Ectodermal cell (in vitro differentiated cells): ENCODE measurements at regions not wholly inside any gene's neighbourhood (a gene's known extent, or its start where the extent isn't known, plus 50 kb on each side); places are given as distances from the start of the nearest gene placed in this dataset.

Source experiments
- H3K27ac ChIP-seq: 2 replicates; pipeline ENCODE4 v1.7.0; 2013; ENCODE audit warnings: mild to moderate bottlenecking, low read depth, low read length; ENCODE audit not compliant: insufficient read depth, poor library complexity, severe bottlenecking
- H3K27me3 ChIP-seq: 2 replicates; pipeline ENCODE4 v1.7.0; 2013; ENCODE audit warnings: mild to moderate bottlenecking, low read length; ENCODE audit not compliant: insufficient read depth, control insufficient read depth, poor library complexity, severe bottlenecking
- H3K36me3 ChIP-seq: one replicate; pipeline ENCODE4 v1.7.0; 2013; ENCODE audit warnings: low read length; ENCODE audit not compliant: control insufficient read depth, insufficient read depth
- H3K4me1 ChIP-seq: one replicate; pipeline ENCODE4 v1.7.0; 2013; ENCODE audit warnings: low read length; ENCODE audit not compliant: control insufficient read depth, insufficient read depth
- H3K4me3 ChIP-seq: 2 replicates; pipeline ENCODE4 v1.7.0; 2013; ENCODE audit warnings: low read depth, low read length, control low read depth; ENCODE audit not compliant: insufficient read depth
- H3K9me3 ChIP-seq: 2 replicates; pipeline ENCODE4 v1.7.0; 2013; ENCODE audit warnings: mild to moderate bottlenecking, low read length, moderate library complexity; ENCODE audit not compliant: control insufficient read depth
- WGBS, 2 experiments: methylation state at CpG; one replicate each; pipeline ENCODE4 v1.1.7; 2013; ENCODE audit warnings: missing lambda C conversion rate in 2 of 2; 5-methylcytosine and 5-hydroxymethylcytosine counted together

- Histone ChIP-seq H3K36me3 (no peaks in the 10 kb centered on the region), H3K4me1 (no peaks in the 10 kb centered on the region), H3K9me3 (no peaks in the 10 kb centered on the region), H3K27me3 (no peaks in the 10 kb centered on the region), H3K27ac (no peak overlapping the region), H3K4me3 (no peak overlapping the region)
- 97 to 100% methylated on average over 2 of the region's 2 CpGs for WGBS, 2 experiments
Observed at GRCh38 chr2:217465100-217465499, 537.7 kb downstream of the TNS1 start.

DNA sequence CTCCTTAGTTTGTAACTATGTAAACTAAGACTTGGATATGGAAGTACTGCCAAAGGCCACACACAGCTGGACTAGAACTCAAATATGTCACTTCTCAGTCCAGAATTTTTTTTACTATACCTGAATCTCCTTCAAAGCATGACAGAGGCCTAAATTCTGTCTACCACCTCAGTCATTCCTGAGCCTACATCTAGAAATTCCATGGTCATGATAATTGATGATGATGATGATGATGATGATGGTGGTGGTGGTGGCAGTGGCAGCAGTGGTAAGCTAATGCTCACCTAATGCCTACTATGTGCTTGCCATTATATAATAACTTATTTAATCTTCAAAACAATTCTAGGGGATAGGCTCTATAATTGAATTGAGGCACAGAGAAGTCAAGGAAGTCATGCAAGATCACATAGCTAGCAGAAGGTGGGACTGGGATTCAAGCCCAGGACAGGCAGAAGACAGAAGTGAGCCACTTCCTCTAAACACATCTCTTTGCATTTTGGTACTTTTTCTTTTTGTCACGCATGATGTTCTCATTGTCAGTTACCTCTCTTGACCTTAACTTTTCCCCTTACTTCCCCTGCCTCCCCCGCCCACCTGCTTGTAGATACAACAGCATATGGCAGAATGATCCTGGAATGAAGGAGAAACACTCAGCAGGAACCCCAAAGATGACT, 539.3 kb downstream of the TNS1 start:
- H3K9me3 ChIP-seq: no peaks in the 10 kb centered on the region
- H3K4me3 ChIP-seq: no peak overlapping the region
- no peak overlapping the region for H3K27ac ChIP-seq
- WGBS, 2 experiments: 93 to 95% methylated on average over 1 to 2 of the region's 2 CpGs
- no peaks in the 10 kb centered on the region for H3K4me1 ChIP-seq
- no peaks in the 10 kb centered on the region for H3K27me3 ChIP-seq
- H3K36me3 ChIP-seq: no peaks in the 10 kb centered on the region

- H3K27me3 ChIP-seq: no peaks in the 10 kb centered on the region
- 91 to 95% methylated on average over 2 of the region's 2 CpGs for WGBS, 2 experiments
Observed at GRCh38 chr2:217462121-217462520, 540.7 kb downstream of the TNS1 start.

GRCh38 chr2:217461674-217462073, 541.1 kb downstream of the TNS1 start:
- WGBS, 2 experiments: 88 to 90% methylated on average over 4 of the region's 4 CpGs
- Histone ChIP-seq H3K4me1 (no peaks in the 10 kb centered on the region), H3K27ac (no peak overlapping the region), H3K4me3 (no peak overlapping the region), H3K9me3 (no peaks in the 10 kb centered on the region), H3K36me3 (no peaks in the 10 kb centered on the region), H3K27me3 (no peaks in the 10 kb centered on the region)

More at GRCh38 chr2:217462121-217462520, 540.7 kb downstream of the TNS1 start:
- no peak overlapping the region for H3K27ac ChIP-seq
- H3K36me3 ChIP-seq: no peaks in the 10 kb centered on the region
- no peaks in the 10 kb centered on the region for H3K4me1 ChIP-seq
- H3K4me3 ChIP-seq: no peak overlapping the region
- H3K9me3 ChIP-seq: no peaks in the 10 kb centered on the region

DNA sequence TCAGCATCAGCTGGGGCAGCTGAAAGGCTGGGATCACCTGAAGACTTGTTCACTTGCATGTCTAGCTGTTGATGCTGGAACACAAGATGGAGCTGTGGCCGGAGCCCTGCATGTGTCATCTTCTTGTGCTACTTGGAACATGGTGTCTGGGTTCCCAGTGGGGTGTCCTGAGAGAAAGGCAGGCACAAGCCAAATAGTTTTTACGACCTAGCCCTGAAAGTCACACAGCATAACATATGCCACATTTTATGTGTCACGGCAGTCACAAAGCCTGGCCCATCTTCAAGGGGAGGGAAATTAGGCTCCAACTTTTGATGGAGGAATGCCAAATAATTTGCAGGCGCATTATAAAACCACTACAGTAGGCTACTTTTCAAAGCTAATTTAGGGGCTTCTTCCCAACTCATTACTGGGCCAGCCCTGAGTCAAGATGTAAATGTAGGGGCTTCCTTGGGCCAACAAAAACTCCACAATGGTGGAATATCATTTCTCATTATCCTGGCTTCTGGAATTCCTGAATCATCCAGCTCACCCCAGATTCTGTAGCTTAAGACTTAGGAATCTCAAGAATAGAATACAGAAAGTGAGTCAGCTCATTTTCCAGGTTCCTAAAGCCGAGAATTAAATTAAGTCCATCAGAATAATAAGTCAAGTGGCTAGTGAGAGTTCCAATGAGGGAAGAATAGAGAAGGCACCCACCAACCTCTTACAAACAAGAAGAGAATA, 543.0 kb downstream of the TNS1 start:
- Histone ChIP-seq H3K9me3 (no peaks in the 10 kb centered on the region), H3K27me3 (no peaks in the 10 kb centered on the region), H3K4me1 (peaks cover 2% of the 10 kb centered on the region), H3K36me3 (no peaks in the 10 kb centered on the region), H3K4me3 (no peak overlapping the region), H3K27ac (no peak overlapping the region)
- WGBS, 2 experiments: 95 to 97% methylated on average over 5 of the region's 5 CpGs

- 95 to 96% methylated on average over 2 of the region's 2 CpGs for WGBS, 2 experiments
- Histone ChIP-seq H3K27me3 (no peaks in the 10 kb centered on the region), H3K9me3 (no peaks in the 10 kb centered on the region), H3K4me1 (peaks cover 2% of the 10 kb centered on the region), H3K27ac (no peak overlapping the region), H3K36me3 (no peaks in the 10 kb centered on the region), H3K4me3 (no peak overlapping the region)
Observed at GRCh38 chr2:217459016-217459415, 543.8 kb downstream of the TNS1 start.

DNA sequence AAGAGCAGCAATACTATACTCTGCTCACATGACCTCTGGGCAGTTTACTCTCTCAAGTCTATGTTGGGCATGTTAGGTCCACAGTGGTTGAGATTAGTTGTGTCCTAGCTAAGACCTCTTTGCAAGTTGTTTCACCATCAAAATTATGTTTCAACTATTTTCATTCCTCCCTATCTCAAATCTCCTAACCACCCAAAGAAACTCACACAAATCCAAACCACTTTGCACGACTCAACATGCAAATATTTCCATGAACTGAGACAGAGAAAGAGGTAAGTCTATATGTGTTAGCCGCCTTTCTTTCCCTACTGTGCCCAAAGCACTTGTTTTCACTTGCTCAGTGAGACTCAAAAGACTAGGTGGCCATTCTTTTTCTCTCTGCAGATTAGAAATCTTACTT, 546.8 kb downstream of the TNS1 start:
- H3K4me3 ChIP-seq: no peak overlapping the region
- no peak overlapping the region for H3K27ac ChIP-seq
- no peaks in the 10 kb centered on the region for H3K27me3 ChIP-seq
- H3K9me3 ChIP-seq: no peaks in the 10 kb centered on the region
- H3K36me3 ChIP-seq: no peaks in the 10 kb centered on the region
- peaks cover 2% of the 10 kb centered on the region for H3K4me1 ChIP-seq
- 88 to 94% methylated on average over 2 of the region's 2 CpGs for WGBS, 2 experiments

DNA sequence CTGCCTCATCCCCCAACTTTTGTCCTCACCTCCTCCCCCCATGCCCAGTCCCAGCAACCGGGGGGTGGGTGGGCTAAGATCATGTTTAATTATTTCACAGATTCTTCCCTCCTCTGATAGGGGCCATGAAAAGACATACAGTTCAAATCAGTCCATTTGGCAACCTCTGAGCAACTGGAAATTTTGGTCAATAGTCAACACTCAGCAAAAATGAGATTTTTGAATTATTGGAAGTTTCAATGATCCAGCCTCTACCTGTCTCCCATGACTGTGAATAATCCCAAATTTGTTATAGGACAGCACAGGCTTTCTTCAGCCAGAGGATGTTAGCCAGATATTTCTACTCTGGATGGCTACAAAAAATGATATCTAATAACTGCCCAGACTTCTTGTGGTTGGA, 549.9 kb downstream of the TNS1 start:
- 80 to 100% methylated on average over 1 of the region's 1 CpG for WGBS, 2 experiments
- H3K27me3 ChIP-seq: no peaks in the 10 kb centered on the region
- no peak overlapping the region for H3K27ac ChIP-seq
- peaks cover 2% of the 10 kb centered on the region for H3K4me1 ChIP-seq
- H3K4me3 ChIP-seq: no peak overlapping the region
- H3K36me3 ChIP-seq: no peaks in the 10 kb centered on the region
- H3K9me3 ChIP-seq: no peaks in the 10 kb centered on the region

GRCh38 chr2:217451666-217452065, 551.1 kb downstream of the TNS1 start:
- WGBS, 2 experiments: 88 to 89% methylated on average over 3 of the region's 3 CpGs
- H3K9me3 ChIP-seq: no peaks in the 10 kb centered on the region
- no peak overlapping the region for H3K4me3 ChIP-seq
- no peaks in the 10 kb centered on the region for H3K36me3 ChIP-seq
- peaks cover 2% of the 10 kb centered on the region for H3K4me1 ChIP-seq
- no peaks in the 10 kb centered on the region for H3K27me3 ChIP-seq
- H3K27ac ChIP-seq: no peak overlapping the region

DNA sequence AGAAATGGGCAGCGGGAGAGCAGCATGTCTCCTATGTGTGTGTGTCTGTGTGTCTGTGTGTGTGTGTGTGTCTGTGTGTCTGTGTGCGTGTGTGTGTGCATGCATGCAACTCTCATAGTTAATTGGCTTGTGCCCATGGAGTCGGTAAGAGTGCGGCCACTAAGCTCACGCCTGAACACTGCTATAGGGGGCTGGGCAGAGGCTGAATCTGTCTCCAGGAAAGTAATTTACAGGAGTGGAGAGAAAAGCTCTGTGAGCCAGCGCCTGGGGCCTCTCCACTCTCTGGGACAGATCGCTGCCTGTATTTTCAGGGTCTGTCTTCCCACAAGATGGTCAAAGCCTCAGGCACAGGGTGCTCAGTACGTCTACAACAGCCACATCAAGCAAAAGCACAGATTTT, 553.4 kb downstream of the TNS1 start:
- Histone ChIP-seq H3K4me3 (no peak overlapping the region), H3K4me1 (no peaks in the 10 kb centered on the region), H3K27me3 (no peaks in the 10 kb centered on the region), H3K9me3 (no peaks in the 10 kb centered on the region), H3K36me3 (no peaks in the 10 kb centered on the region), H3K27ac (no peak overlapping the region)
- 91% methylated on average over 8 of the region's 8 CpGs for WGBS, 2 experiments
